ENCODE measurements at regions not wholly inside any gene's neighbourhood (a gene's known extent, or its start where the extent isn't known, plus 50 kb on each side); places are given as distances from the start of the nearest gene placed in this dataset.

GRCh38 chr7:124557101-124557500 is 208.5 kb downstream of the GPR37 start:
- no peak for DNase-seq
- Histone ChIP-seq H3K27me3 (ENCODE audit: control insufficient read depth in 1 of 2, insufficient read depth in 2 of 2, low read length in 1 of 2) (no peaks in the 10 kb centered on the region), H3K27ac (ENCODE audit: low read depth in 1 of 2, low read length in 2 of 2) (no peak overlapping the region), H3K9me3 (ENCODE audit: control insufficient read depth, low read length) (no peaks in the 10 kb centered on the region), H3K4me1 (ENCODE audit: control insufficient read depth in 1 of 2, insufficient read depth in 2 of 2, low read length in 2 of 2) (no peaks in the 10 kb centered on the region), H3K36me3 (ENCODE audit: control insufficient read depth in 1 of 2, insufficient read depth in 2 of 2, low read length in 1 of 2) (no peaks in the 10 kb centered on the region), H3K4me3 (ENCODE audit: low read length in 2 of 2) (no peak overlapping the region)
- intact Hi-C loops (cut with DNase I), result no loop called here
- no peak for ATAC-seq (ENCODE audit: low FRiP score)
- WGBS, 2 donors, result 67 to 68% methylated on average over 5 of the region's 5 CpGs

DNA sequence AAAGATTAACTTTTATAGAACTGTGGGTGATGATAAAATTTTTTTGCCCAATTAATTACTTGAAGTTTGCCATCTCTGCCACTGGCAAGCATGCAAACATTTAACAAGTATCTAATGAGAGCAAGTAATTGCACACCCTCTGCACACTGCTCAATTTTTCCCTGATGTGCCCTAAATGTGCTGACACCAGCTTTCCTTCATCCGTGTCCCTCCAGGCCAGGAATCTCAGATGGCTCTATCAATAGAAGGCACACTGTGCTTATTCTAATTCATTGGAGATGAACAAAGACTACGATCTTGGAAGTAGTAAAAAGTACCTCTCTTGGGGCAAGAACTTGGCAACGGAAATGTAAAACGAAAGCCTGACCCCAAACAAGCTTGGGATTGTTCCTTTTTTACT is 212.1 kb downstream of the GPR37 start:
- no peaks in the 10 kb centered on the region for H3K9me3 ChIP-seq (ENCODE audit: control insufficient read depth, low read length)
- H3K4me1 ChIP-seq (ENCODE audit: control insufficient read depth in 1 of 2, insufficient read depth in 2 of 2, low read length in 2 of 2), result no peaks in the 10 kb centered on the region
- no peaks in the 10 kb centered on the region for H3K36me3 ChIP-seq (ENCODE audit: control insufficient read depth in 1 of 2, insufficient read depth in 2 of 2, low read length in 1 of 2)
- no peak for ATAC-seq (ENCODE audit: low FRiP score)
- no peak overlapping the region for H3K27ac ChIP-seq (ENCODE audit: low read depth in 1 of 2, low read length in 2 of 2)
- H3K4me3 ChIP-seq (ENCODE audit: low read length in 2 of 2), result no peak overlapping the region
- intact Hi-C loops (cut with DNase I), result no loop called here
- H3K27me3 ChIP-seq (ENCODE audit: control insufficient read depth in 1 of 2, insufficient read depth in 2 of 2, low read length in 1 of 2), result no peaks in the 10 kb centered on the region
- 72 to 75% methylated on average over 4 of the region's 4 CpGs for WGBS, 2 donors
- no peak for DNase-seq

DNA sequence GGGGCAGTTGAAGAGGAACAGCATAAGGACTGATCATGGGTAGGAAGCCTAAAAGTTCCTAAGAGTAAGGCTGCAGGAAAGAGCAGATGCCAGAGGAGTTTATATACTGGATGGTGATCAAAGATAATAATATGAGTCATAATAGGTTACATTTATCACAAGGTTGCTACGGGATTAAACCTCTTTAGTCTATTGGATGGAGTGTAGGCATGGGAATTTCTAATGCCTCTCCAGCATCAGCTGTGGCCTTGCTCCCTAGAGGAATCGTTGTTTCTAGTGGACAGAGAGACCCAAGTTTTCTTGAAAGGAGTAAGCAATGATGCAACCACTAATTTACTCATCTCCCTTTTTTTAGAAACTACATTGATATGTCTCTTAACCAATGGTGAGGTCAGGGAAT is 213.4 kb downstream of the GPR37 start:
- H3K27ac ChIP-seq (ENCODE audit: low read depth in 1 of 2, low read length in 2 of 2), result no peak overlapping the region
- intact Hi-C loops (cut with DNase I), result no loop called here
- DNase-seq, result no peak
- H3K27me3 ChIP-seq (ENCODE audit: control insufficient read depth in 1 of 2, insufficient read depth in 2 of 2, low read length in 1 of 2), result peaks cover 0 to 1% of the 10 kb centered on the region in 2 donors
- no peaks in the 10 kb centered on the region for H3K36me3 ChIP-seq (ENCODE audit: control insufficient read depth in 1 of 2, insufficient read depth in 2 of 2, low read length in 1 of 2)
- WGBS, 2 donors, result 32 to 34% methylated on average over 2 of the region's 2 CpGs
- no peak for ATAC-seq (ENCODE audit: low FRiP score)
- H3K4me1 ChIP-seq (ENCODE audit: control insufficient read depth in 1 of 2, insufficient read depth in 2 of 2, low read length in 2 of 2), result no peaks in the 10 kb centered on the region
- H3K4me3 ChIP-seq (ENCODE audit: low read length in 2 of 2), result no peak overlapping the region
- no peaks in the 10 kb centered on the region for H3K9me3 ChIP-seq (ENCODE audit: control insufficient read depth, low read length)

DNA sequence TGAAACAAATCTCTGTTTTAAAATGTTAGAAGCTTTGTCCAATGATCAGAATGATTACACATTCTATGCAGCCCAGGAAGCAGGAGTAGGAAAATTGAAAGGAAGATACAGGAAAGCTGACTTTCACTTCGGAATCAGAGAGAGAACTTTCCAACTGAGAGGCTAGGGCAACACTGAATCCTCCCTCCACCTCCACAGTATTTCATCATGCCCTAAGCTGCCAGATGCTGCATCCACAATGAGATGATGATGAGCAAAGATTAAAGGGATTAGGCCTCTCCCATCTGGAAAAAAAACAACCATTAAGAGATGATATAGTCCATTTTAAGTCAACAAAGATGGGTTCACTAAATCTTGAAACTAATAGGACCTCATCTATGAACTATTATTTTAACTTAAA is 215.6 kb downstream of the GPR37 start:
- 73 to 78% methylated on average over 1 of the region's 1 CpG for WGBS, 2 donors
- Histone ChIP-seq H3K27me3 (ENCODE audit: control insufficient read depth in 1 of 2, insufficient read depth in 2 of 2, low read length in 1 of 2) (peaks cover 0 to 1% of the 10 kb centered on the region in 2 donors), H3K4me1 (ENCODE audit: control insufficient read depth in 1 of 2, insufficient read depth in 2 of 2, low read length in 2 of 2) (no peaks in the 10 kb centered on the region), H3K36me3 (ENCODE audit: control insufficient read depth in 1 of 2, insufficient read depth in 2 of 2, low read length in 1 of 2) (no peaks in the 10 kb centered on the region), H3K4me3 (ENCODE audit: low read length in 2 of 2) (no peak overlapping the region), H3K9me3 (ENCODE audit: control insufficient read depth, low read length) (no peaks in the 10 kb centered on the region), H3K27ac (ENCODE audit: low read depth in 1 of 2, low read length in 2 of 2) (no peak overlapping the region)
- intact Hi-C loops (cut with DNase I), result no loop called here
- no peak for DNase-seq
- no peak for ATAC-seq (ENCODE audit: low FRiP score)

- H3K4me1 ChIP-seq (ENCODE audit: control insufficient read depth in 1 of 2, insufficient read depth in 2 of 2, low read length in 2 of 2), result no peaks in the 10 kb centered on the region
- no peak for ATAC-seq (ENCODE audit: low FRiP score)
- no peak overlapping the region for H3K4me3 ChIP-seq (ENCODE audit: low read length in 2 of 2)
- no peaks in the 10 kb centered on the region for H3K36me3 ChIP-seq (ENCODE audit: control insufficient read depth in 1 of 2, insufficient read depth in 2 of 2, low read length in 1 of 2)
- H3K9me3 ChIP-seq (ENCODE audit: control insufficient read depth, low read length), result no peaks in the 10 kb centered on the region
- H3K27ac ChIP-seq (ENCODE audit: low read depth in 1 of 2, low read length in 2 of 2), result no peak overlapping the region
- 94 to 100% methylated on average over 1 of the region's 1 CpG for WGBS, 2 donors
- H3K27me3 ChIP-seq (ENCODE audit: control insufficient read depth in 1 of 2, insufficient read depth in 2 of 2, low read length in 1 of 2), result no peaks in the 10 kb centered on the region
- DNase-seq, result no peak
- intact Hi-C loops (cut with DNase I), result no loop called here
Measured at GRCh38 chr7:124542476-124542875, 223.1 kb downstream of the GPR37 start.

- 34 to 36% methylated on average over 3 of the region's 3 CpGs for WGBS, 2 donors
- Histone ChIP-seq H3K4me1 (ENCODE audit: control insufficient read depth in 1 of 2, insufficient read depth in 2 of 2, low read length in 2 of 2) (no peaks in the 10 kb centered on the region), H3K9me3 (ENCODE audit: control insufficient read depth, low read length) (no peaks in the 10 kb centered on the region), H3K36me3 (ENCODE audit: control insufficient read depth in 1 of 2, insufficient read depth in 2 of 2, low read length in 1 of 2) (no peaks in the 10 kb centered on the region), H3K27me3 (ENCODE audit: control insufficient read depth in 1 of 2, insufficient read depth in 2 of 2, low read length in 1 of 2) (no peaks in the 10 kb centered on the region), H3K27ac (ENCODE audit: low read depth in 1 of 2, low read length in 2 of 2) (no peak overlapping the region), H3K4me3 (ENCODE audit: low read length in 2 of 2) (no peak overlapping the region)
- DNase-seq (no peak), ATAC-seq (ENCODE audit: low FRiP score) (no peak)
- intact Hi-C loops (cut with DNase I), result no loop called here
Measured at GRCh38 chr7:124536156-124536762, 229.3 kb downstream of the GPR37 start.

- Histone ChIP-seq H3K4me1 (ENCODE audit: control insufficient read depth in 1 of 2, insufficient read depth in 2 of 2, low read length in 2 of 2) (no peaks in the 10 kb centered on the region), H3K36me3 (ENCODE audit: control insufficient read depth in 1 of 2, insufficient read depth in 2 of 2, low read length in 1 of 2) (no peaks in the 10 kb centered on the region), H3K27ac (ENCODE audit: low read depth in 1 of 2, low read length in 2 of 2) (no peak overlapping the region), H3K27me3 (ENCODE audit: control insufficient read depth in 1 of 2, insufficient read depth in 2 of 2, low read length in 1 of 2) (no peaks in the 10 kb centered on the region), H3K4me3 (ENCODE audit: low read length in 2 of 2) (no peak overlapping the region), H3K9me3 (ENCODE audit: control insufficient read depth, low read length) (peaks cover 2% of the 10 kb centered on the region)
- DNase-seq, result no peak
- intact Hi-C loops (cut with DNase I), result no loop called here
- no peak for ATAC-seq (ENCODE audit: low FRiP score)
Measured at GRCh38 chr7:124532166-124532565, 233.4 kb downstream of the GPR37 start.

DNA sequence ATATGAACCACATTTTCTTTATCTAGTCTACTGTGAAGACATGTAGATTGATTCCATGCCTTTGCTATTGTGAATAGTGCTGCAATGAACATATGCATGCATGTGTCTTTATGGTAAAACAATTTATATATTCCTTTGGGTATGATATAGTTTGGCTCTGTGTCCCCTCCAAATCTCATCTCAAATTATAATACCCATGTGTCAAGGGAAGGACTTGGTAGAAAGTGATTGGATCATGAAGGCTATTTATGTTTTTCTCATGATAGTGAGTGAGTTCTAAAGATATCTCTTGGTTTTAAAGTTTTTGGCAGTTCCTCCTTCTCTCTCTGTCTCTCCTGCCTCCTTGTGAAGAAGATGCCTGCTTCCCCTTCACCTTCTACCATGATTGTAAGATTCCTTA is 248.7 kb downstream of the GPR37 start:
- Histone ChIP-seq H3K4me1 (ENCODE audit: control insufficient read depth in 1 of 2, insufficient read depth in 2 of 2, low read length in 2 of 2) (no peaks in the 10 kb centered on the region), H3K36me3 (ENCODE audit: control insufficient read depth in 1 of 2, insufficient read depth in 2 of 2, low read length in 1 of 2) (no peaks in the 10 kb centered on the region), H3K9me3 (ENCODE audit: control insufficient read depth, low read length) (no peaks in the 10 kb centered on the region), H3K27me3 (ENCODE audit: control insufficient read depth in 1 of 2, insufficient read depth in 2 of 2, low read length in 1 of 2) (peaks cover 0 to 1% of the 10 kb centered on the region in 2 donors), H3K27ac (ENCODE audit: low read depth in 1 of 2, low read length in 2 of 2) (no peak overlapping the region), H3K4me3 (ENCODE audit: low read length in 2 of 2) (no peak overlapping the region)
- intact Hi-C loops (cut with DNase I), result no loop called here
- DNase-seq (no peak), ATAC-seq (ENCODE audit: low FRiP score) (no peak)

GRCh38 chr7:124515106-124515830 is 250.3 kb downstream of the GPR37 start:
- ATAC-seq (ENCODE audit: low FRiP score), result no peak
- H3K9me3 ChIP-seq (ENCODE audit: control insufficient read depth, low read length), result no peaks in the 10 kb centered on the region
- H3K4me1 ChIP-seq (ENCODE audit: control insufficient read depth in 1 of 2, insufficient read depth in 2 of 2, low read length in 2 of 2), result no peaks in the 10 kb centered on the region
- 65 to 72% methylated on average over 4 of the region's 4 CpGs for WGBS, 2 donors
- peaks cover 0 to 1% of the 10 kb centered on the region in 2 donors for H3K27me3 ChIP-seq (ENCODE audit: control insufficient read depth in 1 of 2, insufficient read depth in 2 of 2, low read length in 1 of 2)
- no peak for DNase-seq
- no peak overlapping the region for H3K4me3 ChIP-seq (ENCODE audit: low read length in 2 of 2)
- intact Hi-C loops (cut with DNase I), result no loop called here
- H3K27ac ChIP-seq (ENCODE audit: low read depth in 1 of 2, low read length in 2 of 2), result no peak overlapping the region
- H3K36me3 ChIP-seq (ENCODE audit: control insufficient read depth in 1 of 2, insufficient read depth in 2 of 2, low read length in 1 of 2), result no peaks in the 10 kb centered on the region
